Prostate gland (tissue), 2 donors: ENCODE measurements at regions not wholly inside any gene's neighbourhood (a gene's known extent, or its start where the extent isn't known, plus 50 kb on each side); places are given as distances from the start of the nearest gene placed in this dataset.

Experiments used
- CTCF ChIP-seq, 4 experiments: fragments of 200-600 bp in 2 of 4; fragments of 450-650 bp in 2 of 4; sonication (generic) in 2 of 4; IDR thresholded peaks; 1 replicate in 3 of 4; 2 replicates in 1 of 4; pipeline ENCODE4 v1.5.1; 2016 to 2019; ENCODE audit warnings: antibody characterized with exemption in 4 of 4, mild to moderate bottlenecking in 2 of 4, moderate library complexity in 2 of 4
- POLR2A ChIP-seq: fragments of 450-650 bp; IDR thresholded peaks from one replicate; pipeline ENCODE4 v1.6.1; 2016; ENCODE audit warnings: antibody characterized with exemption, mild to moderate bottlenecking
- POLR2AphosphoS5 ChIP-seq: sonication (generic); formaldehyde crosslinking; IDR thresholded peaks from one replicate; pipeline ENCODE4 v1.6.1; 2017; ENCODE audit warnings: antibody characterized with exemption

DNA sequence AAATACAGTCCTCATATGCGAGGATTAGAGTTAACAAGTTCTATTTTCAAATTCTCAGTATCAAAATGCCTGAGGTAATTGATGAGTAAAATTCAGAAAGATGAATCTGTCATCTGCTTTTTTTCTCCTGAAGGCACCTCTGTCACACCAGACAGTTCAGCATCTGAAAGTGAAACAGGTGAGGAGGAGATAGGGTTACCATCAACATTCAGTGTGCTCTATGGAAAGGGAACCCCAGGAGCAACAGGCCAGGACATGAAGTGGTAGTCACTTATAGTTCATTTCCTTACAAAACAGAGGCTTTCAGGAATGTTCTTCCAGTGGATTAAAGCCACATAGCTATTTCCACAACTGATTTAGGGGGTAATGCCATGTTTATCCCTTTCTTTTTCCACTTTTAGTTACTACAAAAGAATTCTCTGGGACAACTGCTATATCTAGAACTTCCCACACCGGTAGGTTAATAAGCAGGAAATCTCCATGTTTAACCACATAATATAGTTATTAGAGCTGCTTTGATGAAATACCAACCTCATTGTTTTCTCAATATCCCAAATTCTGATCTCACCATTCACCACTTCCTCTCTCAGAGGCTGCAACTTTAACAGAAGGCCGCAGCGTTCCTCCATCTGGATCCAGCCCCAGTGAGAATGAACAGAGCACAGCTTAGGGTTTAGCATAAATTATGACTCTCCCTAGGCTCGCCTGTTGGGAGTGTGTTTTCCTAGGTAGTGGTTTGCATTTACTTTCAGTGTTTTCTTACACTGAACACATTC, 177.0 kb upstream of the CNTN1 start:
- TF ChIP-seq CTCF (IDR thresholded peaks at IDR 0.05) (no peak), POLR2AphosphoS5 (no peak), POLR2A (no peak)
